Ishikawa (cell line): ENCODE measurements at regions not wholly inside any gene's neighbourhood (a gene's known extent, or its start where the extent isn't known, plus 50 kb on each side); places are given as distances from the start of the nearest gene placed in this dataset.

ENCODE experiments used
- EGR1 ChIP-seq: IDR thresholded peaks from 2 replicates; pipeline ENCODE4 v1.6.1; 2012
- EP300 ChIP-seq: IDR thresholded peaks from 2 replicates; pipeline ENCODE4 v1.6.1; 2012; ENCODE audit warnings: borderline replicate concordance
- FOXM1 ChIP-seq: IDR thresholded peaks from 2 replicates; pipeline ENCODE4 v1.6.1; 2012; ENCODE audit warnings: low read depth, borderline replicate concordance
- NFIC ChIP-seq: IDR thresholded peaks from 2 replicates; pipeline ENCODE4 v1.6.1; 2012
- RAD21 ChIP-seq: IDR thresholded peaks from 2 replicates; pipeline ENCODE4 v1.6.1; 2012; ENCODE audit warnings: low read depth
- REST ChIP-seq: IDR thresholded peaks from 2 replicates; pipeline ENCODE4 v1.6.1; 2012; ENCODE audit warnings: low read depth, mild to moderate bottlenecking
- TAF1 ChIP-seq: IDR thresholded peaks from 2 replicates; pipeline ENCODE4 v1.6.1; 2012; ENCODE audit warnings: low read depth, mild to moderate bottlenecking
- USF1 ChIP-seq: IDR thresholded peaks from 2 replicates; pipeline ENCODE4 v1.6.1; 2012
- YY1 ChIP-seq: IDR thresholded peaks from 2 replicates; pipeline ENCODE4 v1.6.1; 2012; ENCODE audit warnings: low read depth

GRCh38 chr9:90979639-90980038, 178.0 kb downstream of the SYK start:
- TF ChIP-seq NFIC (no peak), YY1 (no peak), USF1 (no peak), REST (no peak), FOXM1 (no peak), EGR1 (no peak), TAF1 (no peak), RAD21 (no peak), EP300 (no peak)
